ENCODE measurements at regions not wholly inside any gene's neighbourhood (a gene's known extent, or its start where the extent isn't known, plus 50 kb on each side); places are given as distances from the start of the nearest gene placed in this dataset.

- DNase-seq (ENCODE audit: low read depth in 2 of 2) = no peak
Measured at GRCh38 chr11:106212081-106212480, 134.6 kb downstream of the AASDHPPT start.

DNA sequence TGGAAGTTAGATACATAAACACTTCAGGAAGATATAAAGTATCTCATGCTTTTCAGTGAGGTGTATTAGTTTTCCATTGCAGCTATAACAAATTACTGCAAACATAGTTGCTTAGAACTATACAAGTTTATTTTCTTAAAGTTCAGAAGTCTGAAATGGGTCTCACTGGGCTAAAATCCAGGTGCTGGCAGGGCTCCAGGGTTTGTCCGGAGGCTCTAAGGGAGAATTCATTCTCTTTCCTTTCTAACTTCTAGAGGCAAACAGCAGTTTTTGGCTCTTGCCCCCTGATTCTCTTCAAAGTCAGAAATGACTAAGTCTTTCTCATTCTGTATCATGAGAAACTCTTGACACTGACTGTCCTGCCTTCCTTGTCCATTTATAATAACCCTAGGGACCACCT lies 138.8 kb downstream of the AASDHPPT start:
- no peak for DNase-seq (ENCODE audit: low read depth in 2 of 2)

DNA sequence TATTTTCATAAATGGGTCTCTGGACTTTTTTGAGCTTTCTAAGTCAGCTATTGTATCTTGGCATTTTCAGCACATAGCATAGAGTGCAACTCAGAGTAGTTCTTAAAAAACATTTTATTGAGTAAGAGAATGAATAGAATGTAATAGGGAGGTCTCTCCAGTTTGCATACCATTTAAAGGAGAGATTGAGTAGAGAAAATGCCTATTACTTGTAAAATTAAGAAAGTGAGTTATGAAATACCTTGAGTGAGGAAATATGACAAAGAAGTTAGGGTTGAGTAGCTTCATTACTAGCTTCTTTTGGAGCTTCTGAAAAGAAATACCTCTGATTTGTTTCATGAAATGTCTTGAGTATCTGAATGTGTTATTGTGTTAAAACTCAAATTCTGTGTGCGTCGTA lies 140.0 kb downstream of the AASDHPPT start:
- no peak for DNase-seq (ENCODE audit: low read depth in 2 of 2)

DNA sequence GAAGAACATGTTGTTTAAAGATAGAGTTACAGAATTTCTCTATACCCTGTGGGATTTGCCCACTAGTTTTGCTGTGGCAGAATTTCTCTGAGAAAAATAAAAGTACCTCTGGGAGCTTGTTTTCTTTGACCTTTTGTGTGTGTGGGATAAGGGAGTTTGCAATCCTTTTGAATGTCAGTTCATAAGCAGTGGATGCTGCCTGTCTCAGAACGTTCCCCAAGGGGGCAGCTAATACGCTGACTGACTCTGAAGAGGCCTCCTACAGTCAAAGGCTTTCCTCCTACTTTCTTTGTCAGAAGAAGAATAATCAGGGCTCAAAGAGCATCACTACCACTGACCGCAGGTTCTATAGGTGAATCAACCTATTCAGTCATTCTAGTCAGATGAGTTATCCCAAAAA lies 140.6 kb downstream of the AASDHPPT start:
- no peak for DNase-seq (ENCODE audit: low read depth in 2 of 2)

GRCh38 chr11:106222626-106223025 lies 145.2 kb downstream of the AASDHPPT start:
- DNase-seq (ENCODE audit: low read depth in 2 of 2) = no peak

GRCh38 chr11:106224172-106224571 lies 146.7 kb downstream of the AASDHPPT start:
- DNase-seq (ENCODE audit: low read depth in 2 of 2) = no peak

DNA sequence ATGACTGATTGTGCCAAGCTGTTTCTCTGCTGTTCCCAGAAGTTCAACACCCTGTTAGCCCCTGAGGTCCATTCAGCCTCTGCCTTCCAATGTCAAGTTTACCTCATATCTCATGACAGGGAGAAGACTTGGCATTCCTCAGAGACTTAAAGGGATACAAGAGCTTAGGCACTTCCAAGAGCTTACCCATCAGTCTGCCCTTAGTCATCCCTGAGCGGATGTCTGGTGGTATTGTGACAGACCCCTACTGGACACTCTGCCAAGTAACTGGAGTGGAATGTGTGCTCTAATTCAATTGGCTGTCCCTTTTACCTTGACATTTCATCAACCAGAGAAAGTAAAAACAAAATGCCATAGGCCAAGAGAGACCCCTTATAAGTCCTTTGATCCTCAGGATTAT lies 151.5 kb downstream of the AASDHPPT start:
- no peak for DNase-seq (ENCODE audit: low read depth in 2 of 2)

- DNase-seq (ENCODE audit: low read depth in 2 of 2) = no peak
Measured at GRCh38 chr11:106231591-106231990, 154.1 kb downstream of the AASDHPPT start.

- no peak for DNase-seq (ENCODE audit: low read depth in 2 of 2)
Measured at GRCh38 chr11:106233191-106233590, 155.7 kb downstream of the AASDHPPT start.

DNA sequence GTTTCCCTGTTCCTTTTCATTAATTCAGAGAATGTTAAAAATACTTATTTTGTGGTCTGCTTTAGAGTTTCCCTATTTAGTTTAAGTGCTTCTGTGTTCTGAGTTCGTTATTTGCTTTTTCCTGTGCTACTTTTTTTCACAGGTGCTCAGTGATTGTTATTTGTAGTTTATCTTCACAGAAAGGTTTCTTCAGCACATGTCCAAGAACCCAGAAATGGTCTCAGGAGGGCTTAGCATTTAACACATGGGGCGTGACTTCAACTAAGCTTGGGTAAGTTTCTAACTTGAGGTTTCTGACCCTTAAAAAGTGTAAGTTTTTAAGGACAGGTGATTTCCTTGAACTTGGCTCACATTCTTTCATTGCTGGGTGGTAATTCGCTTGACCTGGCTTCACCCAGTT lies 157.3 kb downstream of the AASDHPPT start:
- DNase-seq (ENCODE audit: low read depth in 2 of 2) = no peak

DNA sequence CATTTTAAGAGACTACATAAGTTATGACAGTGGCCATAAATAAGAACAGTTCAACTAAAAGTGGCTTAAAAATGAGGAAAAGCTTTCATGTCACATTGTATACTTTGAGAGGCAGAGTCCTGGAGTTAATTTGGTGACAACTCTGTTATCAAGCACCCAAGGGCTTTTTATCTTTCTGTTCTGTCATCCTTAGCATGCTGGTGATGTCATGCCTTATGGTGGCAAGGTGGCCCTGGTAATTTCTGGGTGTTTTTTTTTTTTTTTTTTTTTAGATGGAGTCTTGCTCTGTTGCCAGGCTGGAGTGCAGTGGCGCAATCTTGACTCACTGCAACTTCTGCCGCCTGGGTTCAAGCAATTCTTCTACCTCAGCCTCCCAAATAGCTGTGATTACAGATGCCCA lies 158.8 kb downstream of the AASDHPPT start:
- DNase-seq (ENCODE audit: low read depth in 2 of 2) = no peak

DNA sequence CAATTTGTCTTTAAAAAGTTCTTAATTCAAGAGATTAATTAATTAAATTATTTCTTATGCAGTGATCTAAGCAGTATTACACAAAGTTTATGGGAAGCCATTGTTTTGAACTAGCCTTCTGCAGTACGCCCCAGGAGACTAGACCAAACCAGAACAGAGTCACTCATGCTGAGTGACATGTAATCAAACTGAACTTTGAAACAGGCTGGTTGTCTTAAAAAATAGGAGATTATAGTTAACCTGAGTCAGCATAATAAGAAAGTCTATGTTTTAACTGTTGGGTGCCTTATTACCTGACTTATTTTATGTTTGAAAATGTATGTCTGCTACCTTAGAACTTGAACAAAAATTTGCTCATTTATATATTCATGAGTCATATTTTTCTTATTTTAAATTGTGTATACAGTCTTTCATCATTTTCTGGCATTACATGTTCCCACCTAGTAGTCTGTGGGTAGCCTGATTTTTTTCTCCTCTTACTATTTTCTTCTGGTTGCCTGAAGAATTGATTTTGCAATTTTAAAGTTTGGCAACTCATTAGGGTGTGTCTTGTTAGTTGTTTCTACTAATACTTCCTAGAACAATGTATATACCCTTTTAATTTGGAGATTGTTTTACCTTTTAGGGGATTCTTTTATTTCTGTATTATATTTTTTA lies 161.4 kb downstream of the AASDHPPT start:
- DNase-seq (ENCODE audit: low read depth in 2 of 2) = no peak

GRCh38 chr11:106241601-106242257 lies 164.3 kb downstream of the AASDHPPT start:
- no peak for DNase-seq (ENCODE audit: low read depth in 2 of 2)

DNA sequence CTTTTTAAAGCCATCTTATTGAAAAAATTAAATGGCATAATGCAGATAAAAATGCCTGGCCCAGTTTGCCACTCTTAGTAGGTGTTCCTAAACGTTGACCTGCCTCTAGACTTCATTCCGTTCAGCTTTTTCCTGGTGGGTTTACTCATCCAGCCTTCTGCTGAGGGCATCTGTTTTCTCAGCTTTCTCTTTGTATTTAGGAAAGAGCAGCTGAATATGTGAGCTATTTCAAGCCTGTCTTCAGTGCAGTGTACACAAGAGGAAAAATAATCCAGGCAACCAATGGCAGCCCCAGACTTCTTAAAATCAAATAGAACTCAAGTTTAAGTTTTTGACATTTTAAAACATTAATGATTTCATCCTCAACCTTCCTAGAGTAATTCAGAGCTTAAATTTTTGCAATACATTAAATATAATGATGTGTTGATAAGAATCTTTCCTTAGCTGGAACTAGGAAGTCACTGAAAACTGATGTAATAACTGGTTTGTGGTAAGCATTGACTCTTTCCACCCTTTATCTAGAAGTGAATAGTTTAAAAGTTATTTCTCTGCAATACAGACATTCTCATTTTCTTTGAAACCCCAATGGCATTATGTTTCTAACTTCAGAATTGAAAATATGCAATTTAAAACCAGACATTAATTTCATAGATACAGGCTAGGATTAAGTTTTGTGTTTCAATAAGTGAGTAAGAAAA lies 165.4 kb downstream of the AASDHPPT start:
- DNase-seq (ENCODE audit: low read depth in 2 of 2) = no peak

GRCh38 chr11:106246495-106246894 lies 169.0 kb downstream of the AASDHPPT start:
- no peak for DNase-seq (ENCODE audit: low read depth in 2 of 2)

DNA sequence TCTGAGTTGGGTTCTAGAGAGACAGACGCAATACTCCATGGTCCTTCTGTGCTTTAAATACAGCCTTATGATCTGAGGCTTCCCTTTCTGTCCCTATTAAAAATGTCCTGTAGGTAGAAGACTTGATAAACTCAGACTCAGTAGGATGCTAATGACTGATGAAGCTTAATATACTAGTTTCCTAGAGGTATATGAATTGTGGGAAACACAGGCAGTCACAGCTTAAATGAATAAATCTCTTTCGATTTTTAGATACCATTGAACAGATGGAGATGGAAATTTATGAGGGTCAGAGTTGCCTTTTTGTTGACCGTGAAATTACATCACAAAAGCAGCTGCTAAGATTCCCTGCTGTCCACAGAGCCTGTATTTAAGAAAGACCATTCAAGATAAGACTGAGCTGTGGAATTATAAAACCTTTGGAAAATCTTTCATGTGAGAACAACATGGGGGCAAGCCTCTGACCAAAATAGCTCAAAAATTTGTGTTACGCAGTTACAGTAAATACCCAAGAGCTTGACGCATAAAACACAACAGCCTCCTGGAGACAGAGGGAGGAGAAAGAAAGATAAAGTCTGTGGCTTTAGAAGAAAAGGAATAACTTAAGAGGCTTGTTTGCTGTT lies 172.3 kb downstream of the AASDHPPT start:
- DNase-seq (ENCODE audit: low read depth in 2 of 2) = no peak

- no peak for DNase-seq (ENCODE audit: low read depth in 2 of 2)
Measured at GRCh38 chr11:106262852-106263251, 185.4 kb downstream of the AASDHPPT start.

- DNase-seq (ENCODE audit: low read depth in 2 of 2) = no peak
Measured at GRCh38 chr11:106263527-106263926, 186.1 kb downstream of the AASDHPPT start.

- no peak for DNase-seq (ENCODE audit: low read depth in 2 of 2)
Measured at GRCh38 chr11:106271086-106271485, 193.6 kb downstream of the AASDHPPT start.

DNA sequence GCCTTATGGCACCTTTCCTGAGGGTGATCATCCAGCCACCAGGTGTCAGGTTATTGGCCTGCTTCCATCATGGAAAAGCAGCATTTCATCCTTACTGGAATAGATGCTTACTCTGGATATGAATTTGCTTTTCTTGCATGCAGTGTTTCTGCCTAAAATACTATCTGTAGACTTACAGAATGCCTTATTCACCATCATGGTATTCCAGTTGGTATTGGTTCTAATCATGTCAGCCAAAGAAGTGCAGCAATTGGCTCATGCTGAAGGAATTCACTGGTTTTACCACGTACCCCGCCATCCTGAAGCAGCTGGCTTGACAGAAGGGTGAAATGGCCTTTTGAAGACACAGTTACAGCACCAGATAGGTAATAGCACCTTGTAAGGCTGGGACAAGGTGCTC lies 194.2 kb downstream of the AASDHPPT start:
- DNase-seq (ENCODE audit: low read depth in 2 of 2) = no peak

DNA sequence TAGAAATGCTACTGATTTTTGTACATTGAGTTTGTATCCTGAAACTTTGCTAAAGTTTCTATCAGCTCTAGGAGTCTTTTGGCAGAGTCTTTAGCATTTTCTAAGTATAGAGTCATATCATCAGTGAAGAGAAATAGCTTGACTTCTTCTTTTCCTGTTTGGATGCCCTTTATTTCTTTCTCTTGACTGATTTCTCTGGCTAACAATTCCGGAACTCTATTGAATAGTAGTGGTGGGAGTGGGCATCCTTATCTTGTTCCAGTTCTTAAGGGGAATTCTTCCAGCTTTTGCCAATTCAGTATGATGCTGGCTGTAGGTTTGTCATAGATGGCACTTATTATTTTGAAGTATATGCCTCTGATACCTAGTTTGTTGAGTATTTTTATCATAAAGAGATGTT lies 197.7 kb downstream of the AASDHPPT start:
- DNase-seq (ENCODE audit: low read depth in 2 of 2) = no peak

GRCh38 chr11:106276126-106276525 lies 198.7 kb downstream of the AASDHPPT start:
- no peak for DNase-seq (ENCODE audit: low read depth in 2 of 2)
